Mucosa of rectum (tissue), 2 donors: ENCODE measurements at regions not wholly inside any gene's neighbourhood (a gene's known extent, or its start where the extent isn't known, plus 50 kb on each side); places are given as distances from the start of the nearest gene placed in this dataset.

Experiments used
- H3K27ac ChIP-seq, 2 donors: one replicate each; pipeline ENCODE4 v1.7.0; 2013; ENCODE audit warnings: inconsistent platforms in 2 of 2, low read depth in 2 of 2, low read length in 2 of 2
- H3K27me3 ChIP-seq, 2 donors: one replicate each; pipeline ENCODE4 v1.7.0; 2013; ENCODE audit warnings: low read length in 2 of 2; ENCODE audit not compliant: control insufficient read depth in 2 of 2, insufficient read depth in 2 of 2
- H3K36me3 ChIP-seq, 2 donors: one replicate each; pipeline ENCODE4 v1.7.0; 2013; ENCODE audit warnings: low read length in 2 of 2; ENCODE audit not compliant: control insufficient read depth in 2 of 2, insufficient read depth in 2 of 2
- H3K4me1 ChIP-seq, 2 donors: one replicate each; pipeline ENCODE4 v1.7.0; 2013; ENCODE audit warnings: low read length in 2 of 2, mild to moderate bottlenecking in 1 of 2; ENCODE audit not compliant: control insufficient read depth in 2 of 2, insufficient read depth in 2 of 2
- H3K4me3 ChIP-seq, 2 donors: one replicate each; pipeline ENCODE4 v1.7.0; 2013; ENCODE audit warnings: low read length in 2 of 2
- H3K9ac ChIP-seq, 2 donors: one replicate each; pipeline ENCODE4 v1.7.0; 2013; ENCODE audit warnings: low read length in 2 of 2, low read depth in 1 of 2, mild to moderate bottlenecking in 1 of 2
- H3K9me3 ChIP-seq, 2 donors: one replicate each; pipeline ENCODE4 v1.7.0; 2013; ENCODE audit warnings: low read length in 2 of 2; ENCODE audit not compliant: control insufficient read depth in 2 of 2
- donor health status: healthy.
- donor health status: Normal muscosa, but diverticular disease.

DNA sequence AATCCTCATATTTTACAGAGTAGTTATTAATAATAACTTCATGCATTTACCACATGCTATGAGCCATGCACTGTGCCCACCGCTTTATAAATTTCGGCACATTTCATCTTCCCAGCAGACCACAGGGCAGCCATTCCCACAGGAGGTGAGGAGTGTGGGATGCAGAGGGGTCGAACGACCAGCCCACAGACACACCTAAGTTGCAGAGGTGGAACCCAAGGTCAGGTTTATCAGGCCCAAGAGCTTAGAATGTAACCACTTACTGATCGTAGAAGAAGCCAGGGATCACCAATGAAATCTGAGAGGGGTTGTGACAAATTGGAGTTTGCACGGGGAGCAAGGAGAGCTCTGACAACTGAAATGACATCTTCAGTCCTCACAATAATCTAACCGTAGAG lies 303.0 kb upstream of the MSX2 start:
- H3K27ac ChIP-seq: no peak overlapping the region
- H3K27me3 ChIP-seq: no peaks in the 10 kb centered on the region
- H3K9ac ChIP-seq: no peak overlapping the region
- no peaks in the 10 kb centered on the region for H3K36me3 ChIP-seq
- H3K9me3 ChIP-seq: no peaks in the 10 kb centered on the region
- H3K4me1 ChIP-seq: no peaks in the 10 kb centered on the region
- no peak overlapping the region for H3K4me3 ChIP-seq

DNA sequence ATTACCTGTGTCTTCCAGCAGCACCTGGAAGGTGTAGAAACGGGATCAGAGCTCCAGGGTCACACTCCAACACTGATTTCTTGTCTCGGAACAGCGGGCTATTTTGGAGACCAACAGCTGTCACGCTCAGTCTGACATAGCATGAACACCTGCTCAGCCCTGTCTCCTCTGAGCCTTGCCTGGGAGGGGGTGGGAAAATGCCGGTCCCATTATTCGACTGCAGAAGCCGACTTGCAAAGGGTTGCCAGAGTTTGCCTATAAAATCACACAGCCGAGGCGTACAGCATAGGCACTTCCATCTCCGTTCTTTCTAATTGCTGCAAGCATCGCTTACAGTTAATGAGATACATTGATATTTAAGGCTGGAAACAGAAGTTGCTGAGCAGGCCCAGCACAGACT lies 300.8 kb upstream of the MSX2 start:
- Histone ChIP-seq H3K9me3 (no peaks in the 10 kb centered on the region), H3K27me3 (no peaks in the 10 kb centered on the region), H3K36me3 (no peaks in the 10 kb centered on the region), H3K9ac (no peak overlapping the region), H3K4me3 (no peak overlapping the region), H3K27ac (no peak overlapping the region), H3K4me1 (no peaks in the 10 kb centered on the region)

DNA sequence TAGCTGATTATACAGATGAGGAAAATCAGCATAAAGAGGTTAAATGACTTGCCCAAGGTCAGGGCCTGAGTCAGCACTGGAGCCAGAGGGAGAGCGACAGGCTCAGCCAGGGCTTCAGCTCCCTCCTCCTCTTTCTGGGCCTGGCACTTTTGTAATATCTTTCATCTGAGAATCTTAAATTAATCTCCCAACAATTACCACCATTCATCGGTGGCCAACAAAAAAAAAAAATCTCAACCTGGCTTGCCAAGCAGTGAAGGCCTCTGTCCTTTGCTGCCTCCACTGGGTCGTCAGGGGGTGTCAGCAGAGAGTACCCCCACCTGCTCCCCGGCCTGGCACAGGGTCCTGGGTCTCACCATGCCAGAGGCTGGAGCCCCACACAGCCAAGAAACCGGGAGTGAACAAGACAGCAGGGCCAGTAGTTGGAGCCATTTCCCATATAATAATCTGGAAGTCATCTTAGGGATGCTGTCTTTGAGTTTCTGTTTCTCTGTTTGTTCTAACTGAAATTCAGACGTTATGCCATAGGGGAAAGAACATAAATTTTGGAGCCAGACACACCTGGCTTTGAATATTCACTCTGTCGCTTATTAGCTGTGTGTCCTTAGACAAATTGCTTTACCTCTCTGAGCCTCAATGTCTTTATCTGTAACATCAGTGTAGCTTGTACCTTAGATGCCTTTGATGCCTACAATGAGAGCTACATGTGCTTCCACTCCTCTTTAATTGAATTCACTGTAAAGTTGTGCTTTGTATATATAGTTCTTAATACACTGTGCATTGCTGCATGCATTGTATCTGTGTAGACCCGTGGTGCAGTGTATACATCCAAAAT lies 299.9 kb upstream of the MSX2 start:
- no peaks in the 10 kb centered on the region for H3K27me3 ChIP-seq
- H3K9me3 ChIP-seq: no peaks in the 10 kb centered on the region
- H3K9ac ChIP-seq: no peak overlapping the region
- H3K36me3 ChIP-seq: no peaks in the 10 kb centered on the region
- no peak overlapping the region for H3K4me3 ChIP-seq
- no peaks in the 10 kb centered on the region for H3K4me1 ChIP-seq
- no peak overlapping the region for H3K27ac ChIP-seq

DNA sequence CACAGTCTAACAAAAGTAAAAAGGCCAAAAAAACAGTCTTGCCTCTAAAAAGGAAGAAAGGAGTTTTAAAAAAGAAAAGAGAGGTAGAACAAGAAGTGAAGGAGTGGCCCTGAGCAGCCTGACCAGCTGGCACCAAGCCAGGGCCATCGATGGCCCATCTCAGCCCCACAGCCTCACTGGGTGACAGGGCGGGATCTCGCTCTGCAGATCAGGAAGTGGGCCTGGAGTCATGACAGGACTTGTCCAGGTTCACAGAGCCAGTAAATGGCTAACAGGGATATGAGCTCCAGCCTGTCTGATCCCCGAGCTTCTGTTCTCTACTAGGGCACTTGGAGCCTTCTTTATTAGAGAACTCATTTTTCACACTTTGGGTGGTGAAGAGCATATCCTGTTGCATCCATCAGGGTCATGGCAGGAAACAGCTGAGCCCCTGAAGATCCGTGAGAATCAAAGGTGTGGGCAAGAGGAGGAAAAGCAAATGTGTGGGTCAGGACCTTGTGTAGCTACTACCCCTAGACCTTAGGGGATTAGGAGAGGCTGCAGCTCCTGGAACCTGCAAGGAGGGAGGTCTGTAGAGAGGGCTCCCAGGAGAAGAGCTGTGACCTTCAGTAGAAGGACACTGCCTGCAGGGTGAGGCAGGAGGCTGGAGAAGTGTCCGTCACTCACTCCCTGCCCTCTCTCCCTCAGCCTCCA lies 299.0 kb upstream of the MSX2 start:
- H3K9me3 ChIP-seq: no peaks in the 10 kb centered on the region
- H3K27me3 ChIP-seq: no peaks in the 10 kb centered on the region
- H3K27ac ChIP-seq: no peak overlapping the region
- H3K36me3 ChIP-seq: no peaks in the 10 kb centered on the region
- no peaks in the 10 kb centered on the region for H3K4me1 ChIP-seq
- no peak overlapping the region for H3K9ac ChIP-seq
- no peak overlapping the region for H3K4me3 ChIP-seq

DNA sequence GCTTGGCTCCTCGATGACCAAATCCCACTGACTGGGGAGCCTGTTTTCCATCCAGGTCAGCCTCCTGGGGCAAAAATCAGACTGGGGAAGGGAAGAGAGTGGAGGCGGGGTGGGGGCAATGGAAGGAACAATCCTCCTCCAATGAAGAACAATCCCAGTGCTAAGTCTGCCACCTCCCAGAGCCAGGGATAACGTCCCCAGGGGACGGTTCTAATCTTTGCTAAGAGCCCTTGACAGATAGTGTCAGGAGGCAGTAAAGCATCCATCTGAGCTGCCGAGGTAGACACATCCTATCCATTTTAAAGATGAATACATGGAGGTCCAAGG lies 298.5 kb upstream of the MSX2 start:
- Histone ChIP-seq H3K9ac (no peak overlapping the region), H3K27me3 (no peaks in the 10 kb centered on the region), H3K36me3 (no peaks in the 10 kb centered on the region), H3K9me3 (no peaks in the 10 kb centered on the region), H3K27ac (no peak overlapping the region), H3K4me3 (no peak overlapping the region), H3K4me1 (no peaks in the 10 kb centered on the region)

DNA sequence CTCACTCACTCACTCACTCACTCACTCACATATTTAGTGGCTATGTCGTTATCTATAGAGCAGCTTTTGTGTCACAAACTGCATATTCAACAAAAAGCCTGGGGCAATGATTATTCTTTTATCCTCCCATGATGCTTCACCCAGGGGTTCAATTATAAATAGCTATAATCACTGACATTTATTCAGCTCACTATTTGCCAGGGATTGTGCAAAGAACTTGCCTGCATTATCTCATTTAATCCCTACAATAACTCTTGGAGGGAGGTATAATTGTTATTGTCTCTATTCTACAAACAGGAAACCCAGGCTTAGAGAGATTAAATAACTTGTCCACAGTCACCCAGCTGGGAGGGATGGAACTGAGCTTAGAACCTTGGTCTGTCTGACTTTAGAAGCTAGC lies 298.0 kb upstream of the MSX2 start:
- H3K4me1 ChIP-seq: no peaks in the 10 kb centered on the region
- no peak overlapping the region for H3K9ac ChIP-seq
- H3K27ac ChIP-seq: no peak overlapping the region
- no peaks in the 10 kb centered on the region for H3K9me3 ChIP-seq
- H3K27me3 ChIP-seq: no peaks in the 10 kb centered on the region
- no peaks in the 10 kb centered on the region for H3K36me3 ChIP-seq
- H3K4me3 ChIP-seq: no peak overlapping the region

DNA sequence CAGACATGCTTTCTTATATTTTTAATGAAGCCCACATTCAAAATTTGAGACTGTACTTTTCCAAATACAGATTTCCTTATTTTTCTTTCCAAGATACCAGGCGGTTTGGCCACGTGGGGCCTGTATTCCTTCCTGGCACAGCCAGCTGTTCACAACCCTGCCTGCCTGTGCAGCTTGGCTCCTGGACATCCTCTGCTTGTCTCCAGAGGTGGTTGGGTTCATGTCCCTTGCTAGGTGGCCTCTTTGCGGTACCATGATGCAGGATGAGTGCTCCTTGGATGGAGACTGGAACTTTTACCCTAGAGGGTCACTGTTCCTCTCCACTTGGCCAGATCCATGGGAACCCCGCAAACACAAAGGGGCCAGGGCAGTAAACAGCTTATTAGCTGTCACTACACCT lies 297.5 kb upstream of the MSX2 start:
- no peaks in the 10 kb centered on the region for H3K9me3 ChIP-seq
- no peaks in the 10 kb centered on the region for H3K27me3 ChIP-seq
- H3K36me3 ChIP-seq: no peaks in the 10 kb centered on the region
- H3K27ac ChIP-seq: no peak overlapping the region
- no peaks in the 10 kb centered on the region for H3K4me1 ChIP-seq
- no peak overlapping the region for H3K4me3 ChIP-seq
- no peak overlapping the region for H3K9ac ChIP-seq

DNA sequence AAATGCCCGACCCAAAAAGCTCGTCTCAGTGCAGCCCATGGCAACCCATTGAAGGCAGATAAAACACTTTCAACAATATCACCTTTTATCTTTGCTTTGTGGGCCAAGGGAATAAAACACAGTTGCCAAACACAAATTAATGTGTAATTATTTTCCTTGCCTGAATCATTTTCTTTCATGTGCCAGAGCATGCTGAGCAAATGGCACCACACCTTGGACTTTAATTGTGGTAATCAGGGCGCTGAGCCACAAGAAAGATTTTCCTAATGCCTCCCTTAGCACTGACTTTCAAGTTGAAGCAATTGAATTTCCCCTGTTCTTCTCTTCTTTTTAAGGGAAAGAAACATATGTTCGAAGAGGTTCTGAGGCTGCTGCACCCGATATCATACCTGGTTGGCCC lies 297.1 kb upstream of the MSX2 start:
- no peaks in the 10 kb centered on the region for H3K9me3 ChIP-seq
- H3K9ac ChIP-seq: no peak overlapping the region
- no peaks in the 10 kb centered on the region for H3K4me1 ChIP-seq
- H3K4me3 ChIP-seq: no peak overlapping the region
- H3K27me3 ChIP-seq: no peaks in the 10 kb centered on the region
- no peaks in the 10 kb centered on the region for H3K36me3 ChIP-seq
- no peak overlapping the region for H3K27ac ChIP-seq

DNA sequence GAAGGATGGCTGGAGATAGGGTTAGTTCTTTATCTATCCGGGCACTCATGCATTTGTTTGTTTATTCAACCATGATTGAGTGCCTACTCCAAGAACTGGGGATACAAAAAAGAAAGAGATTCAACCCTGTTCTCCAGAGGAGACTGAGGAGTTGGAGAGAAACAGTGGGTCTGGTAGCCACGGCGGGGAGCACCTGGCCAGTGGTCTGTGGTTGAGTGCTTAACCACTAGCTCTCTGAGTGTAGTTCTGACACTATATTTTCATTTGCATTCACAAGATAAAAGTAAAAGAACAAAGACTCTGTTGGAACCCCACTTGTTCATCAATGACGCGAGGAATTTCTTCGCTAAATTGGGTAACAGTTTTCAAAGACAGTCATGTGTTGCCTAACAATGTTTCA lies 295.5 kb upstream of the MSX2 start:
- Histone ChIP-seq H3K4me3 (no peak overlapping the region), H3K4me1 (no peaks in the 10 kb centered on the region), H3K9me3 (no peaks in the 10 kb centered on the region), H3K27me3 (no peaks in the 10 kb centered on the region), H3K27ac (no peak overlapping the region), H3K36me3 (no peaks in the 10 kb centered on the region), H3K9ac (no peak overlapping the region)

DNA sequence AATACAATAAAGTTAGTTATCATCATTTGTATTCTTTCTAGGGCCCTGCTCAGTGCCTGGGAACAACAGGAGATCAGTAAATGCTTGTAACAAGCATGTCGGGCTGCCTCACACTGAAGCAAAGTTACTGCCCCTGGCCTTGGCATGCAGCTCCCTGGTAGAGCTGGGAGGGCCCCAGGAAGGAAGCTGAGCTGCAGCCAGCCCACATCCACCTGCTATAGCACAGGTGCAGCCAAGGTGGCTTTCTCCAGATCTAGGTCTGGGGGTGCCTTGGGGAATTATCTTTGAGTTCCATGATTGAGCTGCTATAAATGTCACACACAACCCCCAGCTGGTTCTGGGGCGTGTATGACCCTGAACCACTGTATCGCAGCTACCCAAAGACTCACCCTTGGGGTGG lies 293.4 kb upstream of the MSX2 start:
- no peaks in the 10 kb centered on the region for H3K4me1 ChIP-seq
- H3K27ac ChIP-seq: no peak overlapping the region
- H3K36me3 ChIP-seq: no peaks in the 10 kb centered on the region
- H3K9ac ChIP-seq: no peak overlapping the region
- no peak overlapping the region for H3K4me3 ChIP-seq
- no peaks in the 10 kb centered on the region for H3K27me3 ChIP-seq
- no peaks in the 10 kb centered on the region for H3K9me3 ChIP-seq
